IPS-18c (cell line): ENCODE measurements at regions not wholly inside any gene's neighbourhood (a gene's known extent, or its start where the extent isn't known, plus 50 kb on each side); places are given as distances from the start of the nearest gene placed in this dataset.
"Not testable (repeated sequence)": the region's sequence is repeated elsewhere in the genome, so short reads cannot be mapped to it uniquely, and the experiment has no call there.

Experiments
- H3K4me3 ChIP-seq: 2 replicates; pipeline ENCODE4 v1.7.0; 2013; ENCODE audit warnings: low read depth, mild to moderate bottlenecking, low read length, moderate library complexity; ENCODE audit not compliant: insufficient read depth
- H3K9me3 ChIP-seq: one replicate; pipeline ENCODE4 v1.6.1; 2013; ENCODE audit warnings: mild to moderate bottlenecking, low read length, moderate library complexity; ENCODE audit not compliant: control insufficient read depth, insufficient read depth

- no peaks in the 10 kb centered on the region for H3K9me3 ChIP-seq
- H3K4me3 ChIP-seq, result no peak overlapping the region
Observed at GRCh38 chr16:86338403-86339115, 171.8 kb upstream of the FOXF1 start.

DNA sequence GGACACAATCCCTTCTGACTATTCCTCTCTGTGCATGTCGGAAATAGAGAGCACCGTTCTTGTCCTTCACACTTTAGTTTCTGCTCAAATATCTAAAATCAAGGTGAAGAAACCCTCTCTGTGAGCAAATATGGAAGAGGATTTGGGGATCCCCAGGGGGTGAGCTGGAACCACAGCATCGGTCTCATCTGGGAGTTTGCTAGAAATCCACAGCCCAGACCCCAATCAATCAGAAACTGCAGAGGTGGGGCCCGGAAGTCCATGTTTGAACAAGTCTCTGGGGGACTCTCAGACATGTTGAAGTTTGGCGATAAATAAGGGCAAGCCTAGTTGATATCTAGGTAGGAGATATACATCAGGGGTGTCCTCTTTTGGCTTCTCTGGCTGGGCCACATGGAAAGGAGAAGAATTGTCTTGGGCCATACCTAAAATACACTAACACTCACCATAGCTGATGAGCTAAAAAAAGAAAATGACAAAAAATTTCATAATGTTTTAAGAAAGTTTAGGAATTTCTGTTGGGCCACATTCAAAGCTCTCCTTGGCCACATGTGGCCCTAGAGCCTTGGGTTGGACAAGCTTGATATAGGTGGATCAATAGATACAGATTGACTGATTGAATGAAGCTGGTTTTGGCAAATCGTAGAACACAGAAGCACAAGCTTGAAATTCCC is 168.0 kb upstream of the FOXF1 start:
- Histone ChIP-seq H3K4me3 (no peak overlapping the region), H3K9me3 (no peaks in the 10 kb centered on the region)

DNA sequence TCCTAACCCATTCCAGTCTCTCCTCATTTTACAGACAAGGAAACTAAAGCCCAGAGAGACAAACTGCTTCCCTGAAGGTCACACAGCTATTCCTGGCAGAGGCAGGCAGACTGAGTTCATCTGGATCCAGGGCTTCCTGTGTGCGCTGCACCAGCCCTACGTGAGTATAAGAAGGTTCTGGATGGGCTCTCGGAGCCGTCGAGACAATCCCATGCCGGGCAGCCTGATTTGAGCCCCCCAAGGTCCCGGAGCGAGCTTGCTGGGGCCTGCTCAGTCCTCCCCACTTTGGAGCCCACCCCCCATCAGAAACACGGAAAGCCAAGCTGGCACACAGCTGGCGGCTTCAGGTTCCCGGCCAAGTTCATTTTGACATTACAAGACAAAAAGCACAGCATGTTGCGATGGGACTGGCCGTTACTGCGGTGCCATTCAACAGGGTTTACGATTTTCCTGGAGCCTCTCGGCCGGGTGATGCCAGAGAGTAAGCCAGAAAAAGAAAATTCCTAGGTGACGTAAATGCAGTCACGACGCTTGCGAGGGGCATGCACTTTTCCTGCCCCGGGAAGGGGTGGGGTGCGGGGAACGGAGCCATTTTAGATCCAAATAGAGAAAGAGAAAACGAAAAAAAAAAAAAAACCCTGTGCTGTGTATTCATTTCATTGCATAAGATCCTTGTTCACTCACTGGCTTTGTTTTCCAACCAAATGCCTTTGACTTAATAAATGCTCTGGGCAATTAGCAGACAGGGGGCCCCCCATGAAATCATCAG is 167.1 kb upstream of the FOXF1 start:
- H3K4me3 ChIP-seq, result no peak overlapping the region
- H3K9me3 ChIP-seq, result no peaks in the 10 kb centered on the region

DNA sequence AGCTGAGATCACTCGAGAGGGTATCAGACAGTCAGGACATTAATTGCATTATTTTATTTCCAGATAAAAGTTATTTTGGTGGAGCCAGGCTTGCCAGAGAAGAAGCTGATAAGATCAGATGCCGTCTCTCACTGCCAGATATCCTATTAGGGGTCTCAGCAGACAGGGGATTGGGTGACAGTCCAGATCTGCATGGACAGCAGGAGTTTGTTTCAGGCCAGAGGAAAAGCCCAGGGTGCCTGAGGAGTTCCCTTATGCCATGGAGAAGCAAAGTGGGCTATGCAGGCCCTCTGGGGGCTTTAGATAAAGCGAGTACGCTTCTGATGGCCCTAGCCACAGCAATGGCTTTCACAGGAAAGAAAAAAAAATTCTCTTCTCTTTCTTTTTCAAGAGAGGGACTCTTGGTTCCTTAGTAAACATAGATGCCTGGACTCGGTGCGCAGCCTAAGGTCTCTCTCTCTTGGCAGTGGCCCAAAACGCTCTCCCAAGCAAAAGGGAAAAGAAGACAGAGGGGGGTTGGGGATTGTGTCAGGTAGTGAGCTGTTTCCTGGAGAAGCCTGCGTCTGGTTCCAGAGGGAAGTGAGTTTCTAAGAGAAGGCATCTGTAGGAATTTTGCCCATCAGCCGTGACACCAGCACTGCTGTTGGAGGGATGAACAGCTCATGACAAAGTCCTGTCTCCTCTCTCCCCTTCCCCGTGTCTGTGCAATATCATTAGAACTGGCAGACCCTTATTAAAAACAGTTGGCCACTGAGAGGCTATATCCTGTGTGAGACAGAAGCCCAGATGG is 166.3 kb upstream of the FOXF1 start:
- no peak overlapping the region for H3K4me3 ChIP-seq

GRCh38 chr16:86344586-86344871 is 165.8 kb upstream of the FOXF1 start:
- no peak overlapping the region for H3K4me3 ChIP-seq
- H3K9me3 ChIP-seq, result no peaks in the 10 kb centered on the region

More for the DNA sequence above, 166.3 kb upstream of the FOXF1 start:
- H3K9me3 ChIP-seq, result no peaks in the 10 kb centered on the region

DNA sequence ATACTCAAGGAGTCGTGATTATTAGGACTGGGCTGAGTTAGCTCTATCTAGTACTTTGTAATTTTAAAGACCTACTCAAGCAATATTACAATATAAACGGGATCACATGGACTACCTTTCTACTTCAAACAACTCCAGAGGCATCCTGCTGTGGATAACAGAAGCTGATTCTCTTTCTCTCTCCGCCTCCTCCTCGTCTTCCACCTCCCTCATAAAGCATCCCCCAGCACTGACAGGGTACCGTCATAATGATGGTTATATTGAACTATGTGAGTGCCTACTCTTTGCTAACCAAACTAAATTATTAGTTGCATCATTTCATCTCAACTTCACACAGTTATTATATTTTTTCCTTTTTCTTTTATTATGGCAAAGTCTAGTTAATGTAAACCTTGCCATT is 165.4 kb upstream of the FOXF1 start:
- no peak overlapping the region for H3K4me3 ChIP-seq
- no peaks in the 10 kb centered on the region for H3K9me3 ChIP-seq

- H3K9me3 ChIP-seq, result no peaks in the 10 kb centered on the region
- H3K4me3 ChIP-seq, result no peak overlapping the region
Observed at GRCh38 chr16:86345516-86345915, 164.8 kb upstream of the FOXF1 start.

DNA sequence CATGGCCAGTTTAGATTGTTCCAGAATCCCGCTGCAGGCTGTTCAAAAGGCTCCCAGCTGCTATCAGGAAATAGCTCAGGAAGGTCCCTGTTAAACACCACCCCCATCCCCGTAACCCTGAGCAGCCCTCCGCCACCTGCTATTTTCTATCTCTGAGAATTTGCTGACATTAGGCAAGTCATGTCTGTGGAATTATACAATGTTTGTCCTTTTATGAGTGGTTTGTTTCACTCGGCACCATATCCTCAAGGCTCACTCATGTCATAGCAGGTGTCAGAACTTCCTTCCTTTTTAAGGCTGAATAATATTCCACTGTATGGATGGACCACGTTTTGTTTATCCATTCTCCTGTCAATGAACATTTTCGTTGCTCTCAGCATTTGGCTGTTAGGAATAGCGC is 164.3 kb upstream of the FOXF1 start:
- H3K9me3 ChIP-seq, result no peaks in the 10 kb centered on the region
- H3K4me3 ChIP-seq, result no peak overlapping the region

DNA sequence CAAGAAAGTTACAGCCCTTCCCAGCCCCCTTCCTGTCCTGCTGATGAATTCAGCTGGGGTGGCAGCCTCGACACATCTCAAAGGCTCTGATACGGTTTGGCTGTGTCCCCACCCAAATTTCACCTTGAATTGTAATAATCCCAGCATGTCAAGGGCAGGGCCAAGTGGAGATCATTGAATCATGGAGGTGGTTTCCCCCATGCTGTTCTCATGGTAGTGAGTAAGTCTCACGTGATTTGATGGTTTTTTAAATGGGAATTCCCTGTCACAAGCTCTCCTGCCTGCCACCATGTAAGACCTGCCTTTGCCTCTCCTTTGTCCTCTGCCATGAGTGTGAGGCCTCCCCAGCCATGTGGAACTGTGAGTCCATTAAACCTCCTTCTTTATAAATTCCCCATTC is 163.2 kb upstream of the FOXF1 start:
- no peak overlapping the region for H3K4me3 ChIP-seq
- no peaks in the 10 kb centered on the region for H3K9me3 ChIP-seq

DNA sequence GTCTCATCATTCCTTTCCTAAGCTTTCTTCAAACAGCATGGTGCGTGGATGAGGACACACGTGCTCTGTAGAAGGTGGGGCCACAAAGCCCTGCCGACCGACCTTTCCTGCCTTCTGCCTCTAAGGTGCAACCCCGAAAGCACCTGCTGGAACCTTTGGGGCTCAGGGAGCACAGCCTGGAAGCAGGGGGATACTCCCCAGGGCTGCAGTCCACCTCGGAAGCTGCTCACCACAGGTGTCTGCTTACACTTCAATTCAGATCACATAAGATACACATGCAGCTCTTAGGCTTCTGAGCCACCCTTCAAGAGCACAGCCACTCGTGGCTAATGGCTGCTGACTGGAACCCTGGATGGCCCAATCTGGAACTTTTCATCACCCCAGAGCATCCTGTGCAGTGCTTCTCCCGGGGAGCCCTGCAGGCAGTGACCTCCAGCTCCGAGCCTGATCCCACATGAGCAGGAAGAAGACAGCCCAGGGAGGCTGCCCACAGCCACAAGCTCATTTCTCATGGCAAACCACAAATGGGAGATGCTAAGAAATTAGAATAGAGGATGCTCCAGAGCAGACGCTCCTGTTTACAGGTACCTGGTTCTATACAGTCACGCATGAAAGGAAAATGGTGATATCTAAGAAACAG is 162.3 kb upstream of the FOXF1 start:
- Histone ChIP-seq H3K9me3 (no peaks in the 10 kb centered on the region), H3K4me3 (no peak overlapping the region)

GRCh38 chr16:86349338-86349900 is 160.9 kb upstream of the FOXF1 start:
- H3K4me3 ChIP-seq, result no peak overlapping the region
- H3K9me3 ChIP-seq, result no peaks in the 10 kb centered on the region

DNA sequence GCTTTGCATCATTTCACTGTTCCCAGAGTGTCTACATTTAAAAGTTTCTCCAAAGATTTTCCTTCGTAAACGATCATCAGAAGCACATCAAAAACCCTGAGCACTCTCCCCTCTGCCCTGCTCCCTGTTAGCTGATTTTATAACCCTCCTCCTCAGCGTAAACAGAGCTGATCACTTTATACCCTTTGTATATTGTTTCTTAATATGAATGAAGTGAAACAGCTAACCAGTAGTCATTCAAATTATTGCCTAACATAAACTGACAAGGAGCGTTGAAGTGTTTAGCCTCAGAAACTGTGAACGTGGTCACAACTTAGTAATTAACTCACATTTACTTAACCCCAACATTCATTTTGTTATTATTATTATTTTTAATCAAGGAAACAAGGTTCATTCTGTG is 160.0 kb upstream of the FOXF1 start:
- H3K4me3 ChIP-seq, result no peak overlapping the region

GRCh38 chr16:86351041-86351784 is 159.1 kb upstream of the FOXF1 start:
- Histone ChIP-seq H3K4me3 (no peak overlapping the region), H3K9me3 (peaks cover under 1% of the 10 kb centered on the region)

More for the DNA sequence above, 160.0 kb upstream of the FOXF1 start:
- no peaks in the 10 kb centered on the region for H3K9me3 ChIP-seq

DNA sequence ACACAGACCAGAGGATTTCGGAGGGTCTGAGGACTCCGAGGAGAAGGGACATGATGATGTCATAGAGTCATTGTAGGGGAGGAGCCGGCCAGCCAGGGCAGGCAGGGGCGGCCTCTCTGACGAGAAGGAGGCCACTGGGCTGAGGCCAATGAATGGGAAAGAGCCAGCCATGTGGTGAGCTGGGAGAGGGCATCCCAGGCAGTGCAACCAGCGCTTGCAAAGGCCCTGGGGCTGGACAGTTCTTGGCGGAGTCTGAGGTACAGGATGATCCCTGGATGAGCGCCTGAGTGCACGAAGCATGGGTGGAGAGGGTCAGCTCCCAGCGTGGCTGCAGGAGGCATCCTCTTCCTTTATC is 158.6 kb upstream of the FOXF1 start:
- not testable (repeated sequence) for H3K4me3 ChIP-seq, H3K9me3 ChIP-seq

DNA sequence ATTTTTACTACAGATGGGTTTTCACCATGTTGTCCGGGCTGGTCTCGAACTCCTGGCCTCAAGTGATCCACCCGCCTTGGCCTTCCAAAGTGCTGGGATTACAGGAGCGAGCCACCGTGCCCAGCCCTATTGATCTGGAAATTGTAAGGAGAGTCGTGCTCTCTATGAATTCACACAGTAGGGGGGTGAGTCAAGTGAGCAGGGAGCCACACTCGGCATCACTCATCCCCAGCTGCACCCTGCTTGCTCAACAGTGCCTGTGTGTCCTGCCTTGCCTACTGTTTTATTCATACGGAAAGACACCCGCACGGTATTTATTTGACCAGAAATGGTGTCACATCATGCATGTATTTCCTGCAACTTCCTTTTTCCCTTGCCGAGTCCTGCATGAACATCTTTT is 157.2 kb upstream of the FOXF1 start:
- H3K9me3 ChIP-seq, result peaks cover 2% of the 10 kb centered on the region
- H3K4me3 ChIP-seq, result no peak overlapping the region

DNA sequence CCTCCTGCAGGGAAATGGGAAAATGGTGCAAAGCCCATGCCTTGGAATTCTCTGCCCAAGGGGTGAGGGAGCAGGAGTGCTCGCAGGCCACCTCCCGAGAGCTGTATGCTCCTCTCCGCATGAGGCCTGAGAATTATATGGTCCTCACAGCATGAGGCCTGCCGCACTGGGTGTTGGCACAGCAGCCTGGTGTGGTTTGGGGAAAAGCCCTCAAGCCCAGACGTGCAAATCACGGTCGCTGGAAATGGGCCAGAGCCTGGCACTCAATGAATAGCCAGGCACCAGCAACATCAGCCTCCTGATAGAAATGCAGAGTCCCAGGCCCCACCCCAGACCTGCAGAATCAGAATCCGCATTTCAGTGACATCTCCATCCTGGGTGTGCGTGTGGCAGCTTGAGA is 156.4 kb upstream of the FOXF1 start:
- no peak overlapping the region; the same call in 1 of the 2 replicates for H3K4me3 ChIP-seq
- H3K9me3 ChIP-seq, result peaks cover 2% of the 10 kb centered on the region
